ENCODE measurements at regions not wholly inside any gene's neighbourhood (a gene's known extent, or its start where the extent isn't known, plus 50 kb on each side); places are given as distances from the start of the nearest gene placed in this dataset.

DNA sequence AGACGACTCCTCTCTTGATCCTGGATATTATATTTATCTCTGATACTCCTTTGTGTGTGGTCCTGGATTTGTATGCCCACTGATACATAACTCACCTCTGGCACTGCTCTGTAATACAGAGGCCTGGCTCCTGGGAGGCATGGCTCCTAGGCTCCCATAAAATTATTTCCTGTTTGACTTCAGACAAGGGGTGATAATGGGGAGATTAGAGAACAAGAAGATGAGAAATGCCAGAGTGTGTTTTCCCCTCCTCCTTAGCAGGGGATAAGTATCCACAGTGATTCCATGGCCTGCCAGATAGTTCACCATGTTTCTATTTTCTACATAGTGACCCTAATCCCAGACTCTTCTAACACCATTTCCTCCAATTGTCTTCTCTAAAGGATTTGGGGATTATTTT, 165.7 kb upstream of the PLSCR5 start:
- TF ChIP-seq FOXP2 (optimal IDR thresholded peaks at IDR 0.05; ENCODE audit: borderline replicate concordance, extremely low read depth, extremely low read length, insufficient read depth), result no peak
- TF ChIP-seq, protein P1, sequence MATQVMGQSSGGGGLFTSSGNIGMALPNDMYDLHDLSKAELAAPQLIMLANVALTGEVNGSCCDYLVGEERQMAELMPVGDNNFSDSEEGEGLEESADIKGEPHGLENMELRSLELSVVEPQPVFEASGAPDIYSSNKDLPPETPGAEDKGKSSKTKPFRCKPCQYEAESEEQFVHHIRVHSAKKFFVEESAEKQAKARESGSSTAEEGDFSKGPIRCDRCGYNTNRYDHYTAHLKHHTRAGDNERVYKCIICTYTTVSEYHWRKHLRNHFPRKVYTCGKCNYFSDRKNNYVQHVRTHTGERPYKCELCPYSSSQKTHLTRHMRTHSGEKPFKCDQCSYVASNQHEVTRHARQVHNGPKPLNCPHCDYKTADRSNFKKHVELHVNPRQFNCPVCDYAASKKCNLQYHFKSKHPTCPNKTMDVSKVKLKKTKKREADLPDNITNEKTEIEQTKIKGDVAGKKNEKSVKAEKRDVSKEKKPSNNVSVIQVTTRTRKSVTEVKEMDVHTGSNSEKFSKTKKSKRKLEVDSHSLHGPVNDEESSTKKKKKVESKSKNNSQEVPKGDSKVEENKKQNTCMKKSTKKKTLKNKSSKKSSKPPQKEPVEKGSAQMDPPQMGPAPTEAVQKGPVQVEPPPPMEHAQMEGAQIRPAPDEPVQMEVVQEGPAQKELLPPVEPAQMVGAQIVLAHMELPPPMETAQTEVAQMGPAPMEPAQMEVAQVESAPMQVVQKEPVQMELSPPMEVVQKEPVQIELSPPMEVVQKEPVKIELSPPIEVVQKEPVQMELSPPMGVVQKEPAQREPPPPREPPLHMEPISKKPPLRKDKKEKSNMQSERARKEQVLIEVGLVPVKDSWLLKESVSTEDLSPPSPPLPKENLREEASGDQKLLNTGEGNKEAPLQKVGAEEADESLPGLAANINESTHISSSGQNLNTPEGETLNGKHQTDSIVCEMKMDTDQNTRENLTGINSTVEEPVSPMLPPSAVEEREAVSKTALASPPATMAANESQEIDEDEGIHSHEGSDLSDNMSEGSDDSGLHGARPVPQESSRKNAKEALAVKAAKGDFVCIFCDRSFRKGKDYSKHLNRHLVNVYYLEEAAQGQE (IDR thresholded peaks at IDR 0.05; ENCODE audit: insufficient read depth in 1 of 2, low read depth in 2 of 2, low read length in 2 of 2), result no peak
- no peak for TF ChIP-seq TAF1 (IDR thresholded peaks at IDR 0.05; ENCODE audit: borderline replicate concordance, insufficient read depth, low read length)
- no peak for TF ChIP-seq POLR2AphosphoS5 (IDR thresholded peaks at IDR 0.05; ENCODE audit: low read depth, low read length)
- TF ChIP-seq SIN3A (IDR thresholded peaks at IDR 0.05; ENCODE audit: borderline replicate concordance, insufficient read depth, low read length), result no peak

DNA sequence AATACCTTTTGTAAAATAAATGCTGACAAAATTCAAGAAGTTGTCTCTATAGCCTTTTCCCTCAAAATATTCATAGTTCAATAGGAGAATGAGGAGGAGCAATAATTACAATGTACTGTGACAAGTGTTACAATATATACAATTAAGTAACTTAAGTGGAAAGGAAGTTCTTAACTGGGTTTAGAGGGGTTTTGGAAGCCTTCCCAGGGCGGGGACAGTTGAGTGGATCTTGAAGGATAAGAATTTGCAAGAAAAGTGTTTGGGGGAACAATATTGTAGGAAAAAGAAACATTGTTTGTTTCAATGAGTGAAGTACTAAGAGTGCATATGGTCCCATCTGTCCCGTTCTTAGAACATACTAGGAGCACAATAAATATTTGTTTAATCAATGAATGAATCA, 165.2 kb upstream of the PLSCR5 start:
- TF ChIP-seq TAF1 (IDR thresholded peaks at IDR 0.05; ENCODE audit: borderline replicate concordance, insufficient read depth, low read length), result no peak
- no peak for TF ChIP-seq POLR2AphosphoS5 (IDR thresholded peaks at IDR 0.05; ENCODE audit: low read depth, low read length)
- TF ChIP-seq, protein P1 (IDR thresholded peaks at IDR 0.05; ENCODE audit: insufficient read depth in 1 of 2, low read depth in 2 of 2, low read length in 2 of 2), result no peak
- TF ChIP-seq SIN3A (IDR thresholded peaks at IDR 0.05; ENCODE audit: borderline replicate concordance, insufficient read depth, low read length), result no peak
- TF ChIP-seq FOXP2 (optimal IDR thresholded peaks at IDR 0.05; ENCODE audit: borderline replicate concordance, extremely low read depth, extremely low read length, insufficient read depth), result no peak

DNA sequence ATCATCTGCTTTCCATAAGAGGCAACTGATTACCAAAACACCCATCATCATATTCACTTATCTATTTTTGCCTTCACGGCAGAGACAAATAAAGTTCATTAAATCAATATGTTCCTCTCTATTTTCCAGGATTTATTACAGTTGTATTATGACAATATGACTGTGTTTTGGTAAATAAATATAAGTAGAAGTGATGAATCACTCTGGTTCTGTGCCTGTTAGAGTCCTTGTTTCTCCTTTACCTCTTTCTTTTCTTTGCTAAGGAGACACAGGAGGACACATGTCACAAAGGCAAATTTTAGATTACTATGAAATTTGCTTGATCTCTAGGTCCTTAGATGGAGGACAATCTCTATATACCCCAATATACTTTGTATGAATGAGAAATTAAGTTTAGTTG, 152.6 kb upstream of the PLSCR5 start:
- TF ChIP-seq, protein P1 (IDR thresholded peaks at IDR 0.05; ENCODE audit: insufficient read depth in 1 of 2, low read depth in 2 of 2, low read length in 2 of 2), result no peak
- TF ChIP-seq SIN3A (IDR thresholded peaks at IDR 0.05; ENCODE audit: borderline replicate concordance, insufficient read depth, low read length), result no peak
- TF ChIP-seq FOXP2 (optimal IDR thresholded peaks at IDR 0.05; ENCODE audit: borderline replicate concordance, extremely low read depth, extremely low read length, insufficient read depth), result no peak
- no peak for TF ChIP-seq TAF1 (IDR thresholded peaks at IDR 0.05; ENCODE audit: borderline replicate concordance, insufficient read depth, low read length)
- no peak for TF ChIP-seq POLR2AphosphoS5 (IDR thresholded peaks at IDR 0.05; ENCODE audit: low read depth, low read length)

- TF ChIP-seq POLR2AphosphoS5 (IDR thresholded peaks at IDR 0.05; ENCODE audit: low read depth, low read length) (no peak), FOXP2 (optimal IDR thresholded peaks at IDR 0.05; ENCODE audit: borderline replicate concordance, extremely low read depth, extremely low read length, insufficient read depth) (no peak), SIN3A (IDR thresholded peaks at IDR 0.05; ENCODE audit: borderline replicate concordance, insufficient read depth, low read length) (no peak), TAF1 (IDR thresholded peaks at IDR 0.05; ENCODE audit: borderline replicate concordance, insufficient read depth, low read length) (no peak)
- TF ChIP-seq, protein P1 (IDR thresholded peaks at IDR 0.05; ENCODE audit: insufficient read depth in 1 of 2, low read depth in 2 of 2, low read length in 2 of 2), result no peak
Measured at GRCh38 chr3:146750196-146750595, 145.1 kb upstream of the PLSCR5 start.

DNA sequence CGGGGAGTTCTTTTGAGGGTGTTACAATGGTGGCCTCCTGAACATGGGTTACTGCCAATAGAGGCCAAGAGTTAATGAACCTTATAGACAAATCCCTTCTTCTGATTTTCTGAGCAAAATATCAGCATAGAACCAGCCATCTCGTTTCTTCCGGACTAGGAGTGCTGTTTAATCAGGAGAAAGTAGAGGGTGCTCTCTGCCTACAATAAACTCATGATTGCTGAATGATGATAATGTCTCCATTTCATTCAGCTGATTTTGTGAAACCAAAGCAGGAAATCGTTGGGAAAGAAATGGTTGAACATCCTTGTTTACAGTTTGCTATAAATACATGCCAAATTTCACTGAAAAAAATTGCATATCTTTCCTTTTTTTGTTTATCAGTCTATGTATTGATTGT, 142.8 kb upstream of the PLSCR5 start:
- TF ChIP-seq, protein P1 (IDR thresholded peaks at IDR 0.05; ENCODE audit: insufficient read depth in 1 of 2, low read depth in 2 of 2, low read length in 2 of 2), result no peak
- TF ChIP-seq POLR2AphosphoS5 (IDR thresholded peaks at IDR 0.05; ENCODE audit: low read depth, low read length), result no peak
- TF ChIP-seq FOXP2 (optimal IDR thresholded peaks at IDR 0.05; ENCODE audit: borderline replicate concordance, extremely low read depth, extremely low read length, insufficient read depth), result no peak
- TF ChIP-seq SIN3A (IDR thresholded peaks at IDR 0.05; ENCODE audit: borderline replicate concordance, insufficient read depth, low read length), result no peak
- TF ChIP-seq TAF1 (IDR thresholded peaks at IDR 0.05; ENCODE audit: borderline replicate concordance, insufficient read depth, low read length), result no peak

Data from PFSK-1 (cell line).